Thyroid gland (tissue), 4 donors: ENCODE measurements at regions not wholly inside any gene's neighbourhood (a gene's known extent, or its start where the extent isn't known, plus 50 kb on each side); places are given as distances from the start of the nearest gene placed in this dataset.
A peak's percentile ranks its signal among the peaks of the same experiment; 100 is the strongest.

Experiments used
- DNase-seq, 2 donors: peaks; one replicate each; pipeline ENCODE4 v3.0.0-alpha.2; 2019
- H3K27ac ChIP-seq, 3 donors: fragments of 200-600 bp; sonication (generic); 1 replicate in 2 of 3; 2 replicates in 1 of 3; pipeline ENCODE4 v1.5.1; 2016 to 2019; ENCODE audit warnings: mild to moderate bottlenecking in 1 of 3, moderate library complexity in 1 of 3
- H3K27me3 ChIP-seq: fragments of 200-600 bp; sonication (generic); one replicate; pipeline ENCODE4 v1.5.1; 2019
- H3K36me3 ChIP-seq, 2 donors: fragments of 200-600 bp; sonication (generic); one replicate each; pipeline ENCODE4 v1.5.1; 2016 to 2019
- H3K4me1 ChIP-seq, 2 donors: fragments of 200-600 bp; sonication (generic); one replicate each; pipeline ENCODE4 v1.5.1; 2017 to 2019
- H3K4me3 ChIP-seq, 3 donors: fragments of 200-600 bp; sonication (generic); replicated peaks in 1 of 3; 1 replicate in 2 of 3; 2 replicates in 1 of 3; pipeline ENCODE4 v1.5.1; 2016; ENCODE audit warnings: mild to moderate bottlenecking in 1 of 3
- H3K9me3 ChIP-seq: fragments of 200-600 bp; sonication (generic); one replicate; pipeline ENCODE4 v1.5.1; 2017
- CTCF ChIP-seq, 6 experiments: fragments of 200-600 bp in 3 of 6; fragments of 450-650 bp in 3 of 6; sonication (generic) in 3 of 6; IDR thresholded peaks; one replicate each; pipeline ENCODE4 v1.5.1; 2016 to 2019; ENCODE audit warnings: antibody characterized with exemption in 6 of 6, mild to moderate bottlenecking in 2 of 6, inconsistent platforms in 1 of 6, moderate library complexity in 1 of 6
- POLR2A ChIP-seq, 2 donors: fragments of 450-650 bp; IDR thresholded peaks; one replicate each; pipeline ENCODE4 v1.6.1; 2017; ENCODE audit warnings: antibody characterized with exemption in 2 of 2, mild to moderate bottlenecking in 2 of 2, moderate library complexity in 1 of 2
- WGBS, 2 donors: methylation state at CpG; one replicate each; pipeline ENCODE4 v1.1.5; 2017; 5-methylcytosine and 5-hydroxymethylcytosine counted together
- intact Hi-C: fragments of 100-400 bp; cut with DNase I; formaldehyde crosslinking; loops from one replicate; pipeline ENCODE4 v1.15.1; 2023

GRCh38 chr22:22369964-22370270 is 125.3 kb downstream of the VPREB1 start:
- Histone ChIP-seq H3K27me3 (no peaks in the 10 kb centered on the region), H3K9me3 (no peaks in the 10 kb centered on the region), H3K4me1 (no peaks in the 10 kb centered on the region), H3K4me3 (no peak overlapping the region), H3K36me3 (no peaks in the 10 kb centered on the region), H3K27ac (no peak overlapping the region)
- 60 to 88% methylated on average over 3 to 4 of the region's 4 CpGs for WGBS, 2 donors
- intact Hi-C loops = no loop called here
- TF ChIP-seq POLR2A (IDR thresholded peaks at IDR 0.05) (no peak), CTCF (IDR thresholded peaks at IDR 0.05) (no peak)
- DNase-seq = no peak

GRCh38 chr22:22371031-22371541 is 126.5 kb downstream of the VPREB1 start:
- TF ChIP-seq CTCF (IDR thresholded peaks at IDR 0.05) (no peak), POLR2A (IDR thresholded peaks at IDR 0.05) (no peak)
- DNase-seq = peak; percentile 28 to 41
- WGBS, 2 donors = 47 to 60% methylated on average over 1 to 2 of the region's 2 CpGs
- intact Hi-C loops = no loop called here
- Histone ChIP-seq H3K27ac (no peak overlapping the region), H3K4me1 (no peaks in the 10 kb centered on the region), H3K9me3 (no peaks in the 10 kb centered on the region), H3K36me3 (no peaks in the 10 kb centered on the region), H3K27me3 (no peaks in the 10 kb centered on the region), H3K4me3 (no peak overlapping the region)

- no peak for DNase-seq
- Histone ChIP-seq H3K4me3 (no peak overlapping the region), H3K9me3 (no peaks in the 10 kb centered on the region), H3K36me3 (no peaks in the 10 kb centered on the region), H3K4me1 (no peaks in the 10 kb centered on the region), H3K27ac (no peak overlapping the region), H3K27me3 (no peaks in the 10 kb centered on the region)
- TF ChIP-seq CTCF (IDR thresholded peaks at IDR 0.05) = no peak
- TF ChIP-seq POLR2A (IDR thresholded peaks at IDR 0.05) = no peak
- 87 to 96% methylated on average over 6 of the region's 6 CpGs for WGBS, 2 donors
- intact Hi-C loops = no loop called here
Observed at GRCh38 chr22:22372086-22372485, 127.5 kb downstream of the VPREB1 start.

GRCh38 chr22:22374163-22374562 is 129.6 kb downstream of the VPREB1 start:
- Histone ChIP-seq H3K4me3 (no peak overlapping the region), H3K27me3 (no peaks in the 10 kb centered on the region), H3K4me1 (no peaks in the 10 kb centered on the region), H3K36me3 (no peaks in the 10 kb centered on the region), H3K27ac (no peak overlapping the region), H3K9me3 (no peaks in the 10 kb centered on the region)
- intact Hi-C loops = no loop called here
- TF ChIP-seq POLR2A (IDR thresholded peaks at IDR 0.05) = no peak
- no peak for TF ChIP-seq CTCF (IDR thresholded peaks at IDR 0.05)
- no peak for DNase-seq
- WGBS, 2 donors = 55 to 63% methylated on average over 2 of the region's 2 CpGs

GRCh38 chr22:22374579-22374978 is 130.0 kb downstream of the VPREB1 start:
- 73 to 76% methylated on average over 5 of the region's 5 CpGs for WGBS, 2 donors
- intact Hi-C loops = no loop called here

More at GRCh38 chr22:22374579-22374978, 130.0 kb downstream of the VPREB1 start:
- no peak for DNase-seq
- no peak overlapping the region for H3K27ac ChIP-seq
- H3K36me3 ChIP-seq = no peaks in the 10 kb centered on the region
- H3K4me3 ChIP-seq = no peak overlapping the region
- no peak for TF ChIP-seq POLR2A (IDR thresholded peaks at IDR 0.05)
- no peak for TF ChIP-seq CTCF (IDR thresholded peaks at IDR 0.05)
- H3K4me1 ChIP-seq = no peaks in the 10 kb centered on the region
- H3K9me3 ChIP-seq = no peaks in the 10 kb centered on the region
- H3K27me3 ChIP-seq = no peaks in the 10 kb centered on the region
